Motor neuron (in vitro differentiated cells): ENCODE measurements at regions not wholly inside any gene's neighbourhood (a gene's known extent, or its start where the extent isn't known, plus 50 kb on each side); places are given as distances from the start of the nearest gene placed in this dataset.

ENCODE experiments used
- ATAC-seq, 8 experiments: fragments of 200-7000 bp; cut with Tn5 transposase; replicated peaks in 6 of 8; 2 replicates each; pipeline ENCODE4 v1.8.0; 2021; ENCODE audit warnings: mild to moderate bottlenecking in 8 of 8, moderate library complexity in 8 of 8
- H3K27ac ChIP-seq, 2 donors: fragments of 250-450 bp; sonication (Bioruptor Pico); 2 replicates each; pipeline ENCODE4 v1.9.0; 2021; ENCODE audit warnings: antibody characterized with exemption in 2 of 2, mild to moderate bottlenecking in 2 of 2, moderate library complexity in 1 of 2
- H3K4me1 ChIP-seq, 2 donors: fragments of 250-450 bp; sonication (Bioruptor Pico); replicated peaks in 1 of 2; 2 replicates each; pipeline ENCODE4 v1.6.1; 2021; ENCODE audit warnings: antibody characterized with exemption in 2 of 2, mild to moderate bottlenecking in 2 of 2, moderate library complexity in 1 of 2
- H3K4me3 ChIP-seq, 5 donors: fragments of 250-450 bp; sonication (Bioruptor Pico); 2 replicates each; pipeline ENCODE4 v1.9.0; 2021; ENCODE audit warnings: antibody characterized with exemption in 5 of 5, mild to moderate bottlenecking in 5 of 5, moderate library complexity in 4 of 5
- WGBS, 10 experiments: fragments of 450-650 bp; shearing (Covaris generic); methylation state at CpG; one replicate each; pipeline ENCODE4 v1.0.0; 2022; 5-methylcytosine and 5-hydroxymethylcytosine counted together
- in situ Hi-C, 9 experiments: fragments of 400-800 bp; cut with MboI; loops; one replicate each; pipeline ENCODE4 v1.15.0; 2021; ENCODE audit warnings: low sequenced_read_pairs in 9 of 9, low pct_unique_long_range_greater_than_20kb in 2 of 9; ENCODE audit not compliant: unreplicated experiment in 9 of 9

DNA sequence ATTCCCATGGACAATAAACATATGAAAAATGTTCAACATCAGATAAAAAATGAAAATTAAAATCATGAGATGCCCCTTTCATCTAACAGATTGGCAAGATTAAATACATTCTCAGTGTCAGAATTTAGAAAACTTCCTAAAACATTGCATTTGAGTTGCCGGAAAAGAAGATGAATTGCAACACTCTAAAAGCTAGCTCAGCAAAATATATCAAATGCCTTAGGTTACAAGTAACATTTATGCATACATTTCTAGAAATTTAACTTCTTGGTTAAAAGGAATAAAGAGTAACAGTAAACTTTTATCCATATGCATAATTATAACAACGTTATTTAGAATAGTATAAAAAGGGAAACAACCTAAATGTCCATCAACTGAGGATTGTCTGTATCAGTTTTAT lies 239.0 kb downstream of the PMP22 start:
- H3K27ac ChIP-seq: no peak overlapping the region
- H3K4me3 ChIP-seq: no peak overlapping the region
- WGBS, 10 experiments: 48 to 100% (median 89%) methylated on average over 1 to 2 of the region's 2 CpGs
- no peak for ATAC-seq
- no peaks in the 10 kb centered on the region for H3K4me1 ChIP-seq
- in situ Hi-C loops: no loop called here

DNA sequence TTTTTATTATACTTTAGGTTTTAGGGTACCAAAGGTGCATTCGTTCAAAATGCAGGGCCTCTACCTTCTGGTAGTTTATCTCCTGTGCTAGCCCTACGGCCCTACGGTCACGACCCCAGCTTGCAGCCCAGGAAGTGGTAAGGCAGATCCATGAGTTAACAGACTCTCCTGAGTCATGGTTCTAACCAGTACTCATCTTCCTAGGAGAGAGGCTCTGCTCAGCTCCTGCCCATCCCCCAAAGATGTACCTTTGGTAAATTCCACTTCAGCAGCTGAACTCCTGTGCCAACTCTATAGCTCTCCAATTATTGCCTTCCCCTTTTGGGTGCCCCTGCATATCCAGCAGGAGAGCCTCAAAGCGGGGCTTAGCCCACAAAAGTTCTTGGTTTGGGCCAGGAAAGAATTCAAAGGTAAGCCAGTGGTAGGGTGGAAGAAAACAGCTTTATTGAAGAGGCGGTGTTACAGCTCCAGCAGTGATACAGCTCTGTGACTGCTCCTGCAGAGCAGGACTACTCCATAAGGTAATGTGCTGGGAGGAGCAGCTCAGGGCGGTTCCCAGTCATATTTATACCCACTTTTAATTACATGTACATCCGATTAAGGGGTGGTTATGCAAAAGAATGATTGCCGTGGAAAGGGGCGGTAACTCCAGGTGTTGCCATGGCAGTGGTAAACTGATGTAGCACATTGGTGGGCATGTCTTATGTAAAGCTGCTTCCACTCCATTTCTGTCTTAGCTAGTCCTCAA lies 241.4 kb downstream of the PMP22 start:
- Histone ChIP-seq H3K4me1 (no peaks in the 10 kb centered on the region), H3K4me3 (no peak overlapping the region), H3K27ac (no peak overlapping the region)
- in situ Hi-C loops: no loop called here
- 60 to 95% (median 84%) methylated on average over 4 to 7 of the region's 10 CpGs; no CpG with 5 or more reads in 1 of the 10 experiments for WGBS, 10 experiments
- ATAC-seq: peak in 3 of 8 experiments; percentile 99 to 100 (median 100)

DNA sequence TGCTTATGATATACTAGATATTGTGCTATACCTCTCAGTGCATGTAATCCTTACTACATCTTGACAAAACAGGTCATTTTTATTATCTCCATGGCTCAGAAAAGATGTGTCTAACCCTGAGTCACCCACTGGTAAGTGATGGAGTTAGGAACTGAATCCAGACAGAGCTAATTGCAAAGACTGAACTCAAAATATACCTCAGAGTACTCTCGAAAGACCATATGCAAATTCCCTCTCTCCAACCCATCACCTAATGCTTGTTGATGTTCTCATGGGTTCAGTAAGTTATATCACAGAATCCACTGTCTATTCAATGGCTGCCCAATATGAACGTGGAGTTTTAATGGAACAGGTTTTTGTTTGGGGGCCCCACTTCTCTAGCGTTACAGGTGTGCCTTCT lies 246.0 kb downstream of the PMP22 start:
- Histone ChIP-seq H3K27ac (no peak overlapping the region), H3K4me1 (no peaks in the 10 kb centered on the region), H3K4me3 (no peak overlapping the region)
- ATAC-seq: no peak
- in situ Hi-C loops: no loop called here
- WGBS, 10 experiments: 56 to 100% (median 63%) methylated on average over 1 to 3 of the region's 3 CpGs; no CpG with 5 or more reads in 5 of the 10 experiments

GRCh38 chr17:15012351-15012980 lies 252.7 kb downstream of the PMP22 start:
- Histone ChIP-seq H3K4me3 (no peak overlapping the region), H3K27ac (no peak overlapping the region), H3K4me1 (no peaks in the 10 kb centered on the region)
- WGBS, 10 experiments: 17 to 100% (median 59%) methylated on average over 1 to 6 of the region's 6 CpGs
- in situ Hi-C loops: no loop called here
- peak in 2 of 8 experiments; percentile 13 to 67 for ATAC-seq

GRCh38 chr17:15009087-15009486 lies 256.0 kb downstream of the PMP22 start:
- no peak overlapping the region for H3K27ac ChIP-seq
- 44 to 100% (median 57%) methylated on average over 4 to 6 of the region's 6 CpGs; no CpG with 5 or more reads in 2 of the 10 experiments for WGBS, 10 experiments
- no peaks in the 10 kb centered on the region for H3K4me1 ChIP-seq
- no peak for ATAC-seq
- H3K4me3 ChIP-seq: no peak overlapping the region
- in situ Hi-C loops: no loop called here

DNA sequence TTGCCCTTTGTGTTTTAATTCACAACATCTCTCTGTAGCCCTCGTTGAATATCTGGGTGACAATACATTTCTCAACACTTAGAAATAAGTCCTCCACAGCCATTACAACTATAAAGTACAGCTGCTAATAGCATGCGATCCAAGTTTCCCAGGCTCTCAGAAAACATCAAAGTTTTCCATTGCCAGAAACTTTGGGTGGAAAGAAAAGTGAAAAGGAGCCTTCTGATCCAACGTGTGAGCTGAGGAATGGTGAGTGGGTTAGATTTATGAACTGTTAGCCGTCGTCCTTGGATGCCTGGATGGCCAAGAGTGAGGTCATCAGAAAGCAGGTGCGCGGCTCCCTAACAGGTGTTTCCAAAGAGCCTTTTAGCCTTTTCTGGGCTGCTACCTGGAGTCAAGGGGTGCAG lies 258.0 kb downstream of the PMP22 start:
- in situ Hi-C loops: no loop called here
- Histone ChIP-seq H3K4me3 (no peak overlapping the region), H3K27ac (no peak overlapping the region), H3K4me1 (no peaks in the 10 kb centered on the region)
- peak in 3 of 8 experiments; percentile 35 to 50 (median 45) for ATAC-seq
- WGBS, 10 experiments: 20 to 86% (median 68%) methylated on average over 1 to 7 of the region's 7 CpGs; no CpG with 5 or more reads in 2 of the 10 experiments

DNA sequence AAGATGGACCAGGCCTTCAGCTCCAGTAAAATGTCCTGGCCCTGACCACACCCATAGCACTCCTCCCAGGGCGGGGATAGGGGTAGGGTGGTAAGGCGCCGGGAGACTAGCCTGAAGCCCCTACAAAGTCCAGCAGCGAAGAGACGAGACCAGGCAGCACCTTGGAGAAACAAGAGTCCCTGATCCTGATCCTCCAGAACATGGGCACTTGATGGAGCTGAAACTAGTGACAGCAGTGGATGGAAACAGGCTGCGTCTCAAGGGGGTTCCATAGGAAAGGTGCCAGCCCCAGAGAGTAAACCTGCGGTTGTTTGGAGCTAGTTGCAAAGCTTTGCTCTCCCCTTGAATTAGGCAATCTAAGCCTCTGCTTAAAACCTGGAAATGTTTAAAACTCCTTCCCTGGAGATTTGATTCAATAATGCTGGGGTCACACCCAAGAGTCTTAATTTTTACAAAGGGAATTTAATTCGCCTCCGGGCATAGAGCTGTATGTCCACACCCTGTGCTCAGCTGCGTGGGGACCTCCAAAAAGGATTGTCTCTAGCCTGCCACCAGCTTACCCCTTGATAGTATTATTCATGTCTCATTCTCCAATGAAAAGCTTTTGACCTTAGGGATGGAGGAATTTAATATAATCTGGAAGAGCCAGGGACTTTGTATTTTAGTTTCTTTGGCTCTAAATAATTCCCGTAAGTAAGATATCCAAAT lies 258.6 kb downstream of the PMP22 start:
- WGBS, 10 experiments: 0 to 100% (median 89%) methylated on average over 1 to 8 of the region's 11 CpGs; no CpG with 5 or more reads in 1 of the 10 experiments
- in situ Hi-C loops: no loop called here

DNA sequence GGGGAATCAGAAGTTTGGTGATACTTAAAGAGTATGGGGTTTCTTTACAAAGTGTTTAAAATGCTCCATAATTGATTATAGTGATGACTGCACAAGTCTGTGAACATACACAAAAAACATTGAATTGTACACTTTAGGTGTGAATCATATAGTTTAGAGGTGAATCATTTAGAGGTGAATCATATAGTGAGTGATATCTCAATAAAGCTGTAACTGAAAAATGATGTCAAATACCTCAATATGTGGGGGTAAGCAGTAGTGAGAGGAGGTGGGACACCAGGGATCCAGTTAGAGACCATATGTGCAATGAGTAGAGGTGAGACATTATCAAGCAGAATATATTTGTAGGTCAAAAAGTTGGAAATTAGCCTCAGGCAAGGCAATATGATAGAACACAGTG lies 264.5 kb downstream of the PMP22 start:
- H3K27ac ChIP-seq: no peak overlapping the region
- no peak overlapping the region for H3K4me3 ChIP-seq
- ATAC-seq: no peak
- no peaks in the 10 kb centered on the region for H3K4me1 ChIP-seq
- in situ Hi-C loops: no loop called here

More for the DNA sequence above, 258.6 kb downstream of the PMP22 start:
- no peak overlapping the region for H3K4me3 ChIP-seq
- ATAC-seq: peak in 3 of 8 experiments; percentile 85 to 94 (median 86)
- no peaks in the 10 kb centered on the region for H3K4me1 ChIP-seq
- H3K27ac ChIP-seq: no peak overlapping the region

DNA sequence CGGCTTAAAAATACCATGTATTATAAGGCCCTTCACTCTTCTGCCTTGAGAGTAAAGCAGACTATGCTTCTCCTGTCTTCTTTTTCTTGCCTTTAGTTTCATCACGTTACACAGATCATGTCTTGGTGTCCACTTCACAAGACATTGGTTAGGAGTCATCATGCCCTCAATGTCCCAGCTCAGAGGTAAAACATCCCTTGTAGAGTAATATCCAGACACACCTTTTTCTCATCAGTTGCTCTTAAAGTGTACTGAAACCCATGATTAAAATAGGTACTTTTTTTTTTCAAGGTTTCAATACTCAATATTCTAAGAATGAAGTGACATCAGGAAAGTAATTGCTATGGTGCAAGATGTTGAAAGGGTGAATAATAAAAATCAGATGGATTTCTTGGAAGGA lies 267.8 kb downstream of the PMP22 start:
- in situ Hi-C loops: no loop called here
- Histone ChIP-seq H3K4me1 (no peaks in the 10 kb centered on the region), H3K27ac (no peak overlapping the region), H3K4me3 (no peak overlapping the region)
- 20 to 100% (median 87%) methylated on average over 1 to 2 of the region's 2 CpGs; no CpG with 5 or more reads in 2 of the 10 experiments for WGBS, 10 experiments
- no peak for ATAC-seq

DNA sequence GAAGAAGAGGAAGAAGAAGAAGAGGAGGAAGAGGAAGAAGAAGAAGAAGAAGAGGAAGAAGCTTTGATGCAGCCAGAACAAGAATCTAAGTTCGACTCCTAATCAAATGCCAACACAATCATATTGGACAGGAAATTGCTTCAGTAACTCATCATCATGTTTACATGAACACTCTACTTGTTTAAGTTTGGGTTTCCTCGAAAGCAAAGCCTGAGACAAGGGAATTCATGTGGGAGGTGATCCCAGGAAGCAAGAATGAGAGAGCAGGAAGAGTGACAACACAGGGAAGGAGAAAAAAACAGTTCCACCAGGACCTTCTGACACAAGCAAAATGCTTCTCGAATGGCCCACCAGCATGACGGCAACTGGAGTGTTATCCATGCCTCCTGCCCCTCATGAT lies 279.0 kb downstream of the PMP22 start:
- Histone ChIP-seq H3K27ac (no peak overlapping the region), H3K4me3 (no peak overlapping the region), H3K4me1 (no peaks in the 10 kb centered on the region)
- in situ Hi-C loops: no loop called here
- 22 to 92% (median 66%) methylated on average over 1 to 4 of the region's 4 CpGs for WGBS, 10 experiments
- ATAC-seq: no peak

GRCh38 chr17:14972844-14973243 lies 292.3 kb downstream of the PMP22 start:
- in situ Hi-C loops: loop anchor here in 1 of 9 experiments (25.0 kb wide), 1 partner anchor 189 kb away; no protein-coding TSS in a partner anchor
- Histone ChIP-seq H3K4me1 (no peaks in the 10 kb centered on the region), H3K4me3 (no peak overlapping the region), H3K27ac (no peak overlapping the region)
- 44 to 100% (median 86%) methylated on average over 1 to 2 of the region's 2 CpGs; no CpG with 5 or more reads in 4 of the 10 experiments for WGBS, 10 experiments
- no peak for ATAC-seq

- no peak for ATAC-seq
- in situ Hi-C loops: loop anchor here in 1 of 9 experiments (25.0 kb wide), 1 partner anchor 191 kb away; no protein-coding TSS in a partner anchor
- Histone ChIP-seq H3K27ac (no peak overlapping the region), H3K4me1 (no peaks in the 10 kb centered on the region), H3K4me3 (no peak overlapping the region)
Measured at GRCh38 chr17:14971054-14971453, 294.1 kb downstream of the PMP22 start.

GRCh38 chr17:14959106-14959648 lies 305.9 kb downstream of the PMP22 start:
- Histone ChIP-seq H3K27ac (no peak overlapping the region), H3K4me3 (no peak overlapping the region), H3K4me1 (no peaks in the 10 kb centered on the region)
- WGBS, 10 experiments: 0 to 100% (median 28%) methylated on average over 1 to 2 of the region's 2 CpGs; no CpG with 5 or more reads in 4 of the 10 experiments
- ATAC-seq: peak in 3 of 8 experiments; percentile 51 to 66 (median 62)
- in situ Hi-C loops: loop anchor here in 1 of 9 experiments (25.0 kb wide), 1 partner anchor 203 kb away; no protein-coding TSS in a partner anchor
